Spinal cord (tissue), 9 donors: ENCODE measurements at regions not wholly inside any gene's neighbourhood (a gene's known extent, or its start where the extent isn't known, plus 50 kb on each side); places are given as distances from the start of the nearest gene placed in this dataset.

Source experiments
- DNase-seq, 6 donors: peaks; one replicate each; pipeline versions ENCODE4 v3.0.0 to v3.0.0-alpha.2; 2013 to 2015; ENCODE audit warnings: low spot score in 6 of 6, low read depth in 4 of 6
- H3K27ac ChIP-seq: one replicate; pipeline ENCODE4 v1.5.1; 2013; ENCODE audit warnings: low read depth, low read length, control low read depth
- H3K27me3 ChIP-seq: one replicate; pipeline ENCODE4 v1.6.1; 2013; ENCODE audit warnings: low read length; ENCODE audit not compliant: control insufficient read depth, insufficient read depth
- H3K36me3 ChIP-seq: one replicate; pipeline ENCODE4 v1.6.1; 2013; ENCODE audit warnings: low read length; ENCODE audit not compliant: control insufficient read depth, insufficient read depth
- H3K4me1 ChIP-seq: one replicate; pipeline ENCODE4 v1.6.1; 2013; ENCODE audit warnings: low read length; ENCODE audit not compliant: control insufficient read depth, insufficient read depth
- H3K4me3 ChIP-seq: one replicate; pipeline ENCODE4 v1.5.1; 2013; ENCODE audit warnings: low read depth, low read length, control low read depth
- H3K9me3 ChIP-seq: one replicate; pipeline ENCODE4 v1.6.1; 2013; ENCODE audit warnings: low read length; ENCODE audit not compliant: control insufficient read depth, insufficient read depth
- WGBS: methylation state at CpG from one replicate; pipeline ENCODE4 v1.1.5; 2013; ENCODE audit warnings: missing lambda C conversion rate; ENCODE audit not compliant: insufficient coverage; 5-methylcytosine and 5-hydroxymethylcytosine counted together
- donor health status: healthy.

DNA sequence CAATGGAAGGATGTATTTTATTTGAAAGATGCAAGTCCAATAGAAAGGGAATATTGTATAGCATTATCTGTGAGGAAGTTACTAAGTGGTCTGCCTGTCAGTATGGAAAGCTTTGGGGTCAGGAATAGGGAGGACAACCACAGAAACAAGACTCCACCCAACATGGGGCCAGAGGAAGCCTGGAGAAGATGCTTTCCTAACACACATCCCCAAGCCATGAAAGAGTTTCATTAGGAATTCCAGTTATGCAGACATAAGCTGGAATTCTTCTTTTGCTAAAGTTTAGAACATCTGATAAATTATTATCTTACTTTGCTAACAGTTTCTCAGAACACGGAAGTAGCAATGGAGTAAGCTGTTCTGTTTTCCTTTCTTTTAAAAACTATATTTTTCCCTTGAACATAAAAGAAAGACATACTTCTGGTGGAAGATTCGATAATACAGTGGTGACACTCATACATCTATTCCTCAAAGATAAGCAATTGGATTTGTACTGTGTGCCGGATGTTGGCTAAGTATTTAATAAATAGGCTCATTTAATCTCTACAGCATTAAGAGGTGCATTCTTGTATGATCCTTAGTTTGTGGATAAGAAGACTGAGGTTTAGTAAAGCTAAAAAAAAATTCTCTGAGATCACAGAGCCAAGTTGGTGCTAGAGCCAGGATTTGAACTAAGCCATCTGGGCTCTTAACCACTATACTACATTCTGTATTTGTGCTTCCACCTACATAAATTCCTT, 51.0 kb upstream of the GAS7 start:
- no peaks in the 10 kb centered on the region for H3K4me1 ChIP-seq
- H3K9me3 ChIP-seq: no peaks in the 10 kb centered on the region
- H3K27ac ChIP-seq: no peak overlapping the region
- no peaks in the 10 kb centered on the region for H3K27me3 ChIP-seq
- WGBS: no CpG with 5 or more reads among the region's 3 CpGs
- peak in 1 of 6 donors; percentile 40 for DNase-seq
- H3K4me3 ChIP-seq: no peak overlapping the region
- H3K36me3 ChIP-seq: no peaks in the 10 kb centered on the region
